DMS153 treated with DMSO at 0.1 percent for 48 hours (cell line): ENCODE measurements at regions not wholly inside any gene's neighbourhood (a gene's known extent, or its start where the extent isn't known, plus 50 kb on each side); places are given as distances from the start of the nearest gene placed in this dataset.

Experiments used
- DNase-seq: peaks from one replicate; lab custom pipeline; 2025; ENCODE audit not compliant: unreplicated experiment; lab: John Stamatoyannopoulos, UW

GRCh38 chr4:14087921-14088320 is 460.4 kb upstream of the BOD1L1 start:
- DNase-seq: no peak

- DNase-seq: no peak
Measured at GRCh38 chr4:14091531-14091930, 464.0 kb upstream of the BOD1L1 start.

- no peak for DNase-seq
Measured at GRCh38 chr4:14091966-14092365, 464.4 kb upstream of the BOD1L1 start.

GRCh38 chr4:14092741-14093140 is 465.2 kb upstream of the BOD1L1 start:
- no peak for DNase-seq

GRCh38 chr4:14095831-14096230 is 468.3 kb upstream of the BOD1L1 start:
- DNase-seq: no peak

- DNase-seq: no peak
Measured at GRCh38 chr4:14096396-14096965, 469.0 kb upstream of the BOD1L1 start.

GRCh38 chr4:14100349-14100748 is 472.8 kb upstream of the BOD1L1 start:
- no peak for DNase-seq

GRCh38 chr4:14110407-14110806 is 482.9 kb upstream of the BOD1L1 start:
- DNase-seq: no peak

- DNase-seq: no peak
Measured at GRCh38 chr4:14111730-14112181, 484.2 kb upstream of the BOD1L1 start.

GRCh38 chr4:14115106-14115505 is 487.6 kb upstream of the BOD1L1 start:
- DNase-seq: no peak

- DNase-seq: no peak
Measured at GRCh38 chr4:14117575-14118238, 490.2 kb upstream of the BOD1L1 start.

- DNase-seq: no peak
Measured at GRCh38 chr4:14124816-14125215, 497.3 kb upstream of the BOD1L1 start.

- DNase-seq: no peak
Measured at GRCh38 chr4:14125375-14126129, 498.0 kb upstream of the BOD1L1 start.

- DNase-seq: no peak
Measured at GRCh38 chr4:14130551-14130950, 503.0 kb upstream of the BOD1L1 start.

- DNase-seq: no peak
Measured at GRCh38 chr4:14131335-14131734, 503.8 kb upstream of the BOD1L1 start.

- no peak for DNase-seq
Measured at GRCh38 chr4:14132301-14132700, 504.8 kb upstream of the BOD1L1 start.

- no peak for DNase-seq
Measured at GRCh38 chr4:14138106-14138505, 510.6 kb upstream of the BOD1L1 start.

GRCh38 chr4:14143892-14144291 is 516.4 kb upstream of the BOD1L1 start:
- no peak for DNase-seq

GRCh38 chr4:14149176-14150053 is 521.9 kb upstream of the BOD1L1 start:
- DNase-seq: no peak

- no peak for DNase-seq
Measured at GRCh38 chr4:14151101-14151500, 523.6 kb upstream of the BOD1L1 start.

GRCh38 chr4:14152834-14153519 is 525.5 kb upstream of the BOD1L1 start:
- no peak for DNase-seq
